Gastrocnemius medialis (tissue), 4 donors: ENCODE measurements at regions not wholly inside any gene's neighbourhood (a gene's known extent, or its start where the extent isn't known, plus 50 kb on each side); places are given as distances from the start of the nearest gene placed in this dataset.

Source experiments
- ATAC-seq, 2 donors: fragments of 150-250 bp; one replicate each; pipeline ENCODE4 v1.9.1; 2016
- DNase-seq, 2 donors: peaks; one replicate each; pipeline ENCODE4 v3.0.0-alpha.2; 2019
- H3K27ac ChIP-seq, 4 donors: fragments of 200-600 bp; sonication (generic); 1 replicate in 1 of 4; 2 replicates in 3 of 4; pipeline ENCODE4 v1.5.1; 2016 to 2018; ENCODE audit warnings: mild to moderate bottlenecking in 2 of 4, moderate library complexity in 1 of 4
- H3K27me3 ChIP-seq, 3 donors: fragments of 200-600 bp; sonication (generic) in 2 of 3; 1 replicate in 1 of 3; 2 replicates in 2 of 3; pipeline versions ENCODE4 v1.5.1 to v1.6.0; 2016 to 2019; ENCODE audit warnings: mild to moderate bottlenecking in 1 of 3, moderate library complexity in 1 of 3
- H3K36me3 ChIP-seq, 2 donors: fragments of 200-600 bp; sonication (generic) in 1 of 2; one replicate each; pipeline ENCODE4 v1.5.1; 2017 to 2018
- H3K4me1 ChIP-seq, 2 donors: fragments of 200-600 bp; sonication (generic) in 1 of 2; one replicate each; pipeline ENCODE4 v1.5.1; 2016 to 2017; ENCODE audit warnings: mild to moderate bottlenecking in 2 of 2
- H3K4me3 ChIP-seq, 4 donors: fragments of 200-600 bp; sonication (generic) in 3 of 4; 1 replicate in 1 of 4; 2 replicates in 3 of 4; pipeline ENCODE4 v1.5.1; 2016 to 2019; ENCODE audit warnings: mild to moderate bottlenecking in 2 of 4
- H3K9me3 ChIP-seq, 3 donors: fragments of 200-600 bp; sonication (generic) in 2 of 3; 1 replicate in 1 of 3; 2 replicates in 2 of 3; pipeline ENCODE4 v1.5.1; 2016 to 2019
- POLR2A ChIP-seq, 2 donors: fragments of 450-650 bp; IDR thresholded peaks; one replicate each; pipeline ENCODE4 v1.6.1; 2017; ENCODE audit warnings: antibody characterized with exemption in 2 of 2, mild to moderate bottlenecking in 2 of 2, moderate library complexity in 2 of 2
- in situ Hi-C, 4 donors: fragments of 200-750 bp; cut with MboI; loops; one replicate each; pipeline versions ENCODE4 v1.15.0 to v1.8.0; 2017; ENCODE audit warnings: low sequenced_read_pairs in 4 of 4
- intact Hi-C: fragments of 100-400 bp; cut with DNase I; formaldehyde crosslinking; loops from one replicate; pipeline ENCODE4 v1.15.1; 2023; ENCODE audit warnings: low total_unique reads
- TF ChIP-seq, protein P1 (sequence below), 5 experiments: fragments of 450-650 bp in 3 of 5; fragments of 200-600 bp in 2 of 5; sonication (generic) in 2 of 5; IDR thresholded peaks in 4 of 5; conservative IDR thresholded peaks in 1 of 5; 1 replicate in 4 of 5; 2 replicates in 1 of 5; pipeline ENCODE4 v1.5.1; 2016 to 2019; ENCODE audit warnings: antibody characterized with exemption in 5 of 5, mild to moderate bottlenecking in 3 of 5, moderate library complexity in 3 of 5

DNA sequence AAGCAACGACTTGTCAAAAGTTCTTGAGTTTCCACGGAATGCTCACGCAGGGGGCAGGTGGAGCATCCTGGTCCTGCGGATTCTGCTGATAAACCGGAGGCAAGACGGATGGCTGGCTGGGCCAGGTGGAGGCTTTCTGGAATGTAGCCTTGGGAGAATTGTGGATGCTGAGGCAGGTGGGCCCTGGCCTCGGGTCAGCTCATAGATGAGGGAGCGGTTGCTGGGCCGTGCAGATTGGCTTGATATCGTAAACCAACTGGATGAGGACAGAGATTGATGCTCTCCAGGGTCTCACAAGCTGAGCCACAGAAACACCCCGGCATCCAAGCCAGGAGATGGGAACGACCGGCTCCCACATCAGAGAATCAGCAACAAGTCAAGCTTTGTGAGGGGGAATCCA lies 50.0 kb upstream of the TFRC start:
- Histone ChIP-seq H3K9me3 (no peaks in the 10 kb centered on the region), H3K27me3 (no peaks in the 10 kb centered on the region), H3K4me1 (no peaks in the 10 kb centered on the region), H3K4me3 (no peak overlapping the region), H3K36me3 (no peaks in the 10 kb centered on the region), H3K27ac (no peak overlapping the region)
- ATAC-seq (no peak), DNase-seq (no peak)
- in situ Hi-C loops: no loop called here
- no peak for TF ChIP-seq POLR2A (IDR thresholded peaks at IDR 0.05)
- TF ChIP-seq, protein P1, sequence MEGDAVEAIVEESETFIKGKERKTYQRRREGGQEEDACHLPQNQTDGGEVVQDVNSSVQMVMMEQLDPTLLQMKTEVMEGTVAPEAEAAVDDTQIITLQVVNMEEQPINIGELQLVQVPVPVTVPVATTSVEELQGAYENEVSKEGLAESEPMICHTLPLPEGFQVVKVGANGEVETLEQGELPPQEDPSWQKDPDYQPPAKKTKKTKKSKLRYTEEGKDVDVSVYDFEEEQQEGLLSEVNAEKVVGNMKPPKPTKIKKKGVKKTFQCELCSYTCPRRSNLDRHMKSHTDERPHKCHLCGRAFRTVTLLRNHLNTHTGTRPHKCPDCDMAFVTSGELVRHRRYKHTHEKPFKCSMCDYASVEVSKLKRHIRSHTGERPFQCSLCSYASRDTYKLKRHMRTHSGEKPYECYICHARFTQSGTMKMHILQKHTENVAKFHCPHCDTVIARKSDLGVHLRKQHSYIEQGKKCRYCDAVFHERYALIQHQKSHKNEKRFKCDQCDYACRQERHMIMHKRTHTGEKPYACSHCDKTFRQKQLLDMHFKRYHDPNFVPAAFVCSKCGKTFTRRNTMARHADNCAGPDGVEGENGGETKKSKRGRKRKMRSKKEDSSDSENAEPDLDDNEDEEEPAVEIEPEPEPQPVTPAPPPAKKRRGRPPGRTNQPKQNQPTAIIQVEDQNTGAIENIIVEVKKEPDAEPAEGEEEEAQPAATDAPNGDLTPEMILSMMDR (IDR thresholded peaks at IDR 0.05 in 4 of 5, conservative IDR thresholded peaks at IDR 0.05 in 1 of 5): no peak
- intact Hi-C loops: no loop called here
